ENCODE measurements at regions not wholly inside any gene's neighbourhood (a gene's known extent, or its start where the extent isn't known, plus 50 kb on each side); places are given as distances from the start of the nearest gene placed in this dataset.
A peak's percentile ranks its signal among the peaks of the same experiment; 100 is the strongest.

DNA sequence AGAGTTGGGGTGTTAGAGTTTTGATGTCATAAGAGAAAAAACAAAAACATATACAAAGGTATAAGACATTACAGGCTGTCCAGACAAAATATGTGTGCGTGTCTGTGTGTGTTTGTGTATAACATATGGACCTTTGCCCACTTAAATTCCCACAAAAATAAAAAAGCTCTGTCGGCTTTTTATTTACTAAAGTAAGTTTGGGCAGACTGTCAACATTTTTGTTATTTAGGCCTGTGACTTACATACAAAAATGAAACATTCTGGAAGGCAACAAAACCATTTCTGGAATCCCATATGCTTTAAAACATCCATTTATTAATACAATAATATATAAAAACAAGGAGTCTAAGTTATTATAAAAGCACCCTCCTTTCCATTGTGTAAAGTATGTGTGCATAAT lies 960.1 kb upstream of the FAT3 start:
- Histone ChIP-seq H3K9me3 (no peaks in the 10 kb centered on the region), H3K27me3 (replicated peaks; ENCODE audit: control insufficient read depth, insufficient read depth, low read length) (no peaks in the 10 kb centered on the region), H3K4me3 (ENCODE audit: low read depth, low read length) (no peak overlapping the region), H3K36me3 (ENCODE audit: control insufficient read depth, insufficient read depth, low read length) (no peaks in the 10 kb centered on the region), H3K4me1 (no peaks in the 10 kb centered on the region)
- POLR2A ChIA-PET, result no interaction called here
- Mint-ChIP-seq H3K4me3 (ENCODE audit: unreplicated experiment) (no peak overlapping the region), H3K27me3 (ENCODE audit: insufficient read depth, unreplicated experiment) (peaks cover 3% of the 10 kb centered on the region), H3K4me1 (ENCODE audit: low read depth, unreplicated experiment) (no peaks in the 10 kb centered on the region), H3K9me3 (ENCODE audit: unreplicated experiment) (no peaks in the 10 kb centered on the region), H3K36me3 (ENCODE audit: insufficient read depth, unreplicated experiment) (no peaks in the 10 kb centered on the region), H3K27ac (ENCODE audit: unreplicated experiment) (no peak overlapping the region)
- intact Hi-C loops (cut with micrococcal nuclease; ENCODE audit: unreplicated experiment), result no loop called here
- no TSS peak for BruUV-seq (replicated peaks)
- DNase-seq, result no peak
- TF ChIP-seq, protein P1, sequence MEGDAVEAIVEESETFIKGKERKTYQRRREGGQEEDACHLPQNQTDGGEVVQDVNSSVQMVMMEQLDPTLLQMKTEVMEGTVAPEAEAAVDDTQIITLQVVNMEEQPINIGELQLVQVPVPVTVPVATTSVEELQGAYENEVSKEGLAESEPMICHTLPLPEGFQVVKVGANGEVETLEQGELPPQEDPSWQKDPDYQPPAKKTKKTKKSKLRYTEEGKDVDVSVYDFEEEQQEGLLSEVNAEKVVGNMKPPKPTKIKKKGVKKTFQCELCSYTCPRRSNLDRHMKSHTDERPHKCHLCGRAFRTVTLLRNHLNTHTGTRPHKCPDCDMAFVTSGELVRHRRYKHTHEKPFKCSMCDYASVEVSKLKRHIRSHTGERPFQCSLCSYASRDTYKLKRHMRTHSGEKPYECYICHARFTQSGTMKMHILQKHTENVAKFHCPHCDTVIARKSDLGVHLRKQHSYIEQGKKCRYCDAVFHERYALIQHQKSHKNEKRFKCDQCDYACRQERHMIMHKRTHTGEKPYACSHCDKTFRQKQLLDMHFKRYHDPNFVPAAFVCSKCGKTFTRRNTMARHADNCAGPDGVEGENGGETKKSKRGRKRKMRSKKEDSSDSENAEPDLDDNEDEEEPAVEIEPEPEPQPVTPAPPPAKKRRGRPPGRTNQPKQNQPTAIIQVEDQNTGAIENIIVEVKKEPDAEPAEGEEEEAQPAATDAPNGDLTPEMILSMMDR (IDR thresholded peaks at IDR 0.05; ENCODE audit: insufficient read depth in 1 of 2, low read depth in 1 of 2, low read length in 1 of 2, severe bottlenecking in 1 of 2, unreplicated experiment in 1 of 2), result no peak
- CTCF ChIA-PET, result no interaction called here

DNA sequence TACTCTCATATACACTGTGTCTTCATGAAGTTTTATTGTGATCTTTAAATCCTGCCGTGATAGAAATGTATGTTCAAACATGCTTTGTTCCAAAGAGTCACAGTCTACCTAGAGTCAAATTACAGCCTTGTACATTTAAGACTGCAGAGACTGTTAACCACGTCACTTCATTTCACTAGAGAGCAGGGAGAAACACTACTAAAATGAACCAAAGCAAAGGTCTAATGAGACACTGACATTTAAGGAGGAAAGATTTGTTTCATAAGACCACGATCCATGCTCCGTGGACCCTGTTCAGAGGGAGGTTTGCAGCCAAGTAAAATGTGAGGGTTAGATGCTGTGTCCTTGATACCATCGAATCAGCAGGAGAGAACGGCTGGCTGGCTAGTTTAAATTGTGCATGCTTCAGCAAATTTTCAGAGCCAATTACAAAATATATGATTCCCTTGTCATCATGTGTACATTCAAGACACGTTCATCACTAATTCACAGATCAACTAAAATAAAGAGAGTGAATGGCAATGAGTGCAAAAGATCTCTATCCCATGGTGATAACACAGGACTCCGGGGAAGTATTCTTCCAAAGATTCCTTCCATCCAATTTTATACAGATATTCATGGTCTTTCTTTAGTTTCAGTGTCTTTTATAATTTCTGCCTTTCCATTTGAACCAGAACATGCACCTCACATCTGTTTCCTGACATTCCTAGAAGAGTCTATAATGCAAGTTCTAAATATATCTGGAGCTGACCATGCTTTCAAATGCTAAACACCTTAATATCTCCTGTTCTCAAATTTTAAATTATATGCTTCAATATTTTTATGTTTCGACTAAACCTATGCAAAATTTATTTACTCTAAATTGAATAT lies 960.9 kb upstream of the FAT3 start:
- TF ChIP-seq, protein P1 (IDR thresholded peaks at IDR 0.05; ENCODE audit: insufficient read depth in 1 of 2, low read depth in 1 of 2, low read length in 1 of 2, severe bottlenecking in 1 of 2, unreplicated experiment in 1 of 2), result no peak
- Mint-ChIP-seq H3K9me3 (ENCODE audit: unreplicated experiment) (no peaks in the 10 kb centered on the region), H3K36me3 (ENCODE audit: insufficient read depth, unreplicated experiment) (no peaks in the 10 kb centered on the region), H3K4me1 (ENCODE audit: low read depth, unreplicated experiment) (no peaks in the 10 kb centered on the region), H3K27me3 (ENCODE audit: insufficient read depth, unreplicated experiment) (peaks cover 3% of the 10 kb centered on the region), H3K4me3 (ENCODE audit: unreplicated experiment) (no peak overlapping the region), H3K27ac (ENCODE audit: unreplicated experiment) (no peak overlapping the region)
- Histone ChIP-seq H3K4me3 (ENCODE audit: low read depth, low read length) (no peak overlapping the region), H3K4me1 (no peaks in the 10 kb centered on the region), H3K9me3 (no peaks in the 10 kb centered on the region), H3K36me3 (ENCODE audit: control insufficient read depth, insufficient read depth, low read length) (no peaks in the 10 kb centered on the region), H3K27me3 (replicated peaks; ENCODE audit: control insufficient read depth, insufficient read depth, low read length) (no peaks in the 10 kb centered on the region)
- no peak for DNase-seq
- BruUV-seq (replicated peaks), result no TSS peak
- ChIA-PET CTCF (no interaction called here), POLR2A (no interaction called here)
- intact Hi-C loops (cut with micrococcal nuclease; ENCODE audit: unreplicated experiment), result no loop called here

DNA sequence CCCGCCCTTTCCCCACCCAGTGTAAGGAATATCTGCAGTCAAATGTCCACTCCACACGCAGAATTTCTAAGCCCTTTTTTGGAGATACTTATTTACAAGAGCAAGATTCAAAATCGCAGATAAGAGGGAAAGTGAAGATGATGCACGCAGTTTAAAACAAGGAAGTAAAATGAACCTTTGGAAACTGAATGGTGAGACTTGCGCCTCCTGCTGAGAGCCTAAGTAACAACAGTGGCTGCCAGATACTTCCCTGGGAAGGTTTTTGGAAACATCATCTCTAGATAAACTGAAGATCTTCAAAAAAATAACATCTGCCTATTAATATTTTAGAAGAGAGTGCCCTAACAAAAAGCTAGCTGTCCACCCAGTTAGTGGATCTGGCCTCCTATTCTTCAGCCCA lies 963.1 kb upstream of the FAT3 start:
- Mint-ChIP-seq H3K4me3 (ENCODE audit: unreplicated experiment) (no peak overlapping the region), H3K4me1 (ENCODE audit: low read depth, unreplicated experiment) (no peaks in the 10 kb centered on the region), H3K9me3 (ENCODE audit: unreplicated experiment) (no peaks in the 10 kb centered on the region), H3K27ac (ENCODE audit: unreplicated experiment) (no peak overlapping the region), H3K27me3 (ENCODE audit: insufficient read depth, unreplicated experiment) (peaks cover 3% of the 10 kb centered on the region), H3K36me3 (ENCODE audit: insufficient read depth, unreplicated experiment) (no peaks in the 10 kb centered on the region)
- no peaks in the 10 kb centered on the region for H3K27me3 ChIP-seq (replicated peaks; ENCODE audit: control insufficient read depth, insufficient read depth, low read length)
- TF ChIP-seq, protein P1 (IDR thresholded peaks at IDR 0.05; ENCODE audit: insufficient read depth in 1 of 2, low read depth in 1 of 2, low read length in 1 of 2, severe bottlenecking in 1 of 2, unreplicated experiment in 1 of 2), result peak in 1 of 2 experiments; percentile 31
- H3K36me3 ChIP-seq (ENCODE audit: control insufficient read depth, insufficient read depth, low read length), result no peaks in the 10 kb centered on the region
- no peak for DNase-seq
- no peaks in the 10 kb centered on the region for H3K9me3 ChIP-seq
- no peaks in the 10 kb centered on the region for H3K4me1 ChIP-seq
- H3K4me3 ChIP-seq (ENCODE audit: low read depth, low read length), result no peak overlapping the region
- CTCF ChIA-PET, result no interaction called here
- POLR2A ChIA-PET, result no interaction called here
- no TSS peak for BruUV-seq (replicated peaks)
- intact Hi-C loops (cut with micrococcal nuclease; ENCODE audit: unreplicated experiment), result no loop called here

Data from Caco-2 (cell line).